ENCODE measurements at regions not wholly inside any gene's neighbourhood (a gene's known extent, or its start where the extent isn't known, plus 50 kb on each side); places are given as distances from the start of the nearest gene placed in this dataset.
A peak's percentile ranks its signal among the peaks of the same experiment; 100 is the strongest.

DNA sequence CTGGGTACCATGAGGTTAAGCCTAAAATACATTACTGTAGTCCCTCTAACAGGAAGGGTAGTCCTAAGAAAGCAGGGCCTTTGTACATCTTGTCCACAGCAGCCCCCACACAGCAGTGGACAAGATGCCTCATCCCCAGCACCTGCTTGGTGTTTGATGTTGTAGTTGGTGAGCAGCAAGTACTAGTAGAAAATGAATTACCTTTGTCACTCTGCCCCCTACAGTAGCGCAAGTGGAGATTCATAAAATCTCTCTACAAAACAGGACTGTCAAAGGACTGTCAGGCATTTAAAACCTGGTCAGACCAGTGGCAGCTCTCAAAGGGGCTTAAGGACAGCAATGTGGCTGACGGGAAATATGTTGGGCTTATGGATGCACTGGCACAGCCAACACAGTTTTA, 122.5 kb downstream of the TMEM174 start:
- intact Hi-C loops (cut with DNase I; ENCODE audit: low total_unique reads) = no loop called here
- no peaks in the 10 kb centered on the region for H3K36me3 ChIP-seq

DNA sequence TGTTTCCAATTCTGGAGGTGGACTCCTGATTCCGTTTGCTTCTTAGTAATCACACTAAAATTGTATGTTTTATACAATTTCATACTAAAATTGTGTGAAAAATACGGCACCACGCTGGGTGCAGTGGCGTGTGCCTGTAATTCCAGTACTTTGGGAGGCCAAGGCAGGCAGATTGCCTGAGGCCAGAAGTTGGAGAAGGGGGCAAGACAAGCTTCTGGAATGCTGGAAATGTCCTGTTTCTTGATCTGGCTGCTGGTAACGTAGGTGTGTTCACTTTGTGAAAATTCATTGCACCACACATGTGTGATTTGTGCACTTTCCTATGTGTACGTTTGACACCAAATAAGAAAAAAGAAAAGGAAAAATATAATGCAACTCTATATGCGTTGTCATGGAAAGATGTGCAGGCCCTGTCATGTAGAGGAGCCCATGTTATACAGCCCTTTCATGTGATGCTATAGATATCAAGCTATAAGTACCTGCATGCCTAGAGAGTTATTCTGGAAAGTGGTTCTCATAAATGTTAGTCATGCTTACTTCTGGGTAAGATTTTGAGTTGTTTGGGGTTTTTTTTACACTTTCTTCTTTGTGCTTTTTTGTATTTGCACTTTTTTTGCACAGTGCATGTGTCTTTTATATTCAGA, 119.9 kb downstream of the TMEM174 start:
- TF ChIP-seq POLR2AphosphoS5 (IDR thresholded peaks at IDR 0.05) (no peak), POLR2A (IDR thresholded peaks at IDR 0.05) (no peak), EP300 (IDR thresholded peaks at IDR 0.05) (no peak)
- TF ChIP-seq, protein P1, sequence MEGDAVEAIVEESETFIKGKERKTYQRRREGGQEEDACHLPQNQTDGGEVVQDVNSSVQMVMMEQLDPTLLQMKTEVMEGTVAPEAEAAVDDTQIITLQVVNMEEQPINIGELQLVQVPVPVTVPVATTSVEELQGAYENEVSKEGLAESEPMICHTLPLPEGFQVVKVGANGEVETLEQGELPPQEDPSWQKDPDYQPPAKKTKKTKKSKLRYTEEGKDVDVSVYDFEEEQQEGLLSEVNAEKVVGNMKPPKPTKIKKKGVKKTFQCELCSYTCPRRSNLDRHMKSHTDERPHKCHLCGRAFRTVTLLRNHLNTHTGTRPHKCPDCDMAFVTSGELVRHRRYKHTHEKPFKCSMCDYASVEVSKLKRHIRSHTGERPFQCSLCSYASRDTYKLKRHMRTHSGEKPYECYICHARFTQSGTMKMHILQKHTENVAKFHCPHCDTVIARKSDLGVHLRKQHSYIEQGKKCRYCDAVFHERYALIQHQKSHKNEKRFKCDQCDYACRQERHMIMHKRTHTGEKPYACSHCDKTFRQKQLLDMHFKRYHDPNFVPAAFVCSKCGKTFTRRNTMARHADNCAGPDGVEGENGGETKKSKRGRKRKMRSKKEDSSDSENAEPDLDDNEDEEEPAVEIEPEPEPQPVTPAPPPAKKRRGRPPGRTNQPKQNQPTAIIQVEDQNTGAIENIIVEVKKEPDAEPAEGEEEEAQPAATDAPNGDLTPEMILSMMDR (IDR thresholded peaks at IDR 0.05) = no peak
- intact Hi-C loops (cut with DNase I; ENCODE audit: low total_unique reads) = no loop called here
- DNase-seq = no peak
- Histone ChIP-seq H3K9me3 (no peaks in the 10 kb centered on the region), H3K4me3 (no peak overlapping the region), H3K27me3 (peaks cover 5 to 94% (median 49%) of the 10 kb centered on the region in 3 donors), H3K27ac (no peak overlapping the region), H3K36me3 (no peaks in the 10 kb centered on the region), H3K4me1 (peaks cover 0 to 1% (median 0%) of the 10 kb centered on the region in 4 donors)
- WGBS, 5 donors = 60 to 76% (median 64%) methylated on average over 7 of the region's 7 CpGs

More for the DNA sequence above, 122.5 kb downstream of the TMEM174 start:
- Histone ChIP-seq H3K4me1 (peaks cover 9 to 26% (median 21%) of the 10 kb centered on the region in 4 donors), H3K27me3 (peaks cover 20 to 98% (median 70%) of the 10 kb centered on the region in 3 donors), H3K27ac (no peak overlapping the region), H3K9me3 (peaks cover 0 to under 1% (median 0%) of the 10 kb centered on the region in 4 donors), H3K4me3 (no peak overlapping the region)
- DNase-seq = peak in 1 of 2 donors; percentile 26
- TF ChIP-seq EP300 (IDR thresholded peaks at IDR 0.05) = no peak
- no peak for TF ChIP-seq POLR2AphosphoS5 (IDR thresholded peaks at IDR 0.05)
- no peak for TF ChIP-seq POLR2A (IDR thresholded peaks at IDR 0.05)
- TF ChIP-seq, protein P1 (IDR thresholded peaks at IDR 0.05) = no peak
- 33 to 61% (median 47%) methylated on average over 2 of the region's 2 CpGs for WGBS, 5 donors

DNA sequence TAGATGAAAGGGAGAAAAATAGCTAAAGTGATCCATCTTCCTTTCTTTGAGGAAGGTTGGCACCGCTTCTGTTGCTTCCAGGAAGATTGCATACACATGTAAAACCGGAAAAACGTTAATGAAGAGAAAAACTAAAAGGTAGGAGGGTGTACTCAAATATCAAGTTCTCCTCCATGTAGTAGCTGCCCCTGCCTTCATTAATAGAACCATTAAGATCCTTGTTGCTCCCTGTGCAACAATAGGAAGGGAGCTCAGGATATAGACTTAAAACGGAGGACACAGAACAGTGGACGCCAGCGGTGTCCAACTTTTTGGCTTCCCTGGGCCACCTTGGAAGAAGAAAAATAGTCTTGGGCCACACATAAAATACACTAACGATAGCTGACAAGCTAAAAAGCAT, 118.9 kb downstream of the TMEM174 start:
- peaks cover 1 to 84% (median 38%) of the 10 kb centered on the region in 3 donors for H3K27me3 ChIP-seq
- H3K9me3 ChIP-seq = peaks cover 0 to 6% (median 0%) of the 10 kb centered on the region in 4 donors
- no peak overlapping the region for H3K4me3 ChIP-seq
- intact Hi-C loops (cut with DNase I; ENCODE audit: low total_unique reads) = no loop called here
- H3K36me3 ChIP-seq = no peaks in the 10 kb centered on the region
- no peak for TF ChIP-seq POLR2AphosphoS5 (IDR thresholded peaks at IDR 0.05)
- TF ChIP-seq POLR2A (IDR thresholded peaks at IDR 0.05) = no peak
- TF ChIP-seq EP300 (IDR thresholded peaks at IDR 0.05) = no peak
- TF ChIP-seq, protein P1 (IDR thresholded peaks at IDR 0.05) = no peak
- DNase-seq = no peak
- H3K4me1 ChIP-seq = no peaks in the 10 kb centered on the region
- 73 to 92% (median 75%) methylated on average over 7 of the region's 7 CpGs for WGBS, 5 donors
- H3K27ac ChIP-seq = no peak overlapping the region

DNA sequence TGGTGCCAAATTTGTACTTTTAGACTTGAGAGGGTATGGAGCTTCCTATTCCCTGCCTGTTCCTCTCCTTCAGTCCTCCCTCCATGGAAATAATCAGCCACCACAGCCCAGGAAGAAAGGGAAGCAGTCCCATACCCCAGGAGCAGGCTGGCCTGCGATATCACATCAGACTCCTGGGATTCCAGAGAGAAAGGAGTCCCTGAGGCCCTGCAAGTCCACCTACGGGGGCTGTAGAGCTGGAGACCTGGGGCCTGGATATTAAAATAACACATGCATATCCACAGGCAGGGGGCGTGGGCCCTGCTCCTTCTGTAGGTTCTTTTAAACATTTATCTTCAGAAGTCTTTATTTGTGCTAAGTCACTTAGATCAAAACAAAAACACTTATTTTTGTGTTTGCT, 117.2 kb downstream of the TMEM174 start:
- Histone ChIP-seq H3K36me3 (no peaks in the 10 kb centered on the region), H3K27ac (no peak overlapping the region), H3K27me3 (peaks cover 0 to 67% (median 26%) of the 10 kb centered on the region in 3 donors), H3K9me3 (peaks cover 0 to 6% (median 0%) of the 10 kb centered on the region in 4 donors), H3K4me1 (no peaks in the 10 kb centered on the region), H3K4me3 (no peak overlapping the region)
- DNase-seq = no peak
- intact Hi-C loops (cut with DNase I; ENCODE audit: low total_unique reads) = no loop called here
- TF ChIP-seq POLR2AphosphoS5 (IDR thresholded peaks at IDR 0.05) = no peak
- no peak for TF ChIP-seq POLR2A (IDR thresholded peaks at IDR 0.05)
- no peak for TF ChIP-seq EP300 (IDR thresholded peaks at IDR 0.05)
- TF ChIP-seq, protein P1 (IDR thresholded peaks at IDR 0.05) = no peak
- WGBS, 5 donors = 63 to 86% (median 75%) methylated on average over 3 of the region's 3 CpGs

Measured in stomach (tissue), 8 donors.